Stimulated activated naive CD4-positive, alpha-beta T cell (primary cell): ENCODE measurements at regions not wholly inside any gene's neighbourhood (a gene's known extent, or its start where the extent isn't known, plus 50 kb on each side); places are given as distances from the start of the nearest gene placed in this dataset.

ENCODE experiments used
- DNase-seq, 6 experiments: peaks; one replicate each; lab custom pipeline; 2025; lab: John Stamatoyannopoulos, UW

GRCh38 chr6:139923964-139924475, 549.6 kb upstream of the CITED2 start:
- DNase-seq = no peak

- no peak for DNase-seq
These were observed 547.8 kb upstream of the CITED2 start for GRCh38 chr6:139922236-139922635.

GRCh38 chr6:139920776-139921100, 546.3 kb upstream of the CITED2 start:
- no peak for DNase-seq

- DNase-seq = no peak
These were observed 545.8 kb upstream of the CITED2 start for GRCh38 chr6:139920027-139920775.

GRCh38 chr6:139919107-139920026, 544.9 kb upstream of the CITED2 start:
- no peak for DNase-seq

- DNase-seq = no peak
These were observed 543.6 kb upstream of the CITED2 start for GRCh38 chr6:139917951-139918630.

- no peak for DNase-seq
These were observed 540.5 kb upstream of the CITED2 start for GRCh38 chr6:139914910-139915309.

GRCh38 chr6:139912735-139913400, 538.4 kb upstream of the CITED2 start:
- DNase-seq = no peak

- DNase-seq = no peak
These were observed 535.5 kb upstream of the CITED2 start for GRCh38 chr6:139909992-139910391.

GRCh38 chr6:139905404-139906052, 531.1 kb upstream of the CITED2 start:
- DNase-seq = no peak

- no peak for DNase-seq
These were observed 530.1 kb upstream of the CITED2 start for GRCh38 chr6:139904568-139904967.

GRCh38 chr6:139904158-139904533, 529.7 kb upstream of the CITED2 start:
- DNase-seq = no peak

GRCh38 chr6:139903411-139904157, 529.1 kb upstream of the CITED2 start:
- no peak for DNase-seq

GRCh38 chr6:139895205-139895793, 520.9 kb upstream of the CITED2 start:
- DNase-seq = no peak

- DNase-seq = no peak
These were observed 519.8 kb upstream of the CITED2 start for GRCh38 chr6:139894271-139894670.

GRCh38 chr6:139891471-139891870, 517.0 kb upstream of the CITED2 start:
- DNase-seq = no peak

GRCh38 chr6:139888681-139889122, 514.3 kb upstream of the CITED2 start:
- no peak for DNase-seq

GRCh38 chr6:139887275-139887674, 512.8 kb upstream of the CITED2 start:
- no peak for DNase-seq

- DNase-seq = no peak
These were observed 511.9 kb upstream of the CITED2 start for GRCh38 chr6:139886396-139886795.

GRCh38 chr6:139885909-139886308, 511.5 kb upstream of the CITED2 start:
- DNase-seq = no peak
